Upper lobe of left lung (tissue), 6 donors: ENCODE measurements at regions not wholly inside any gene's neighbourhood (a gene's known extent, or its start where the extent isn't known, plus 50 kb on each side); places are given as distances from the start of the nearest gene placed in this dataset.
A peak's percentile ranks its signal among the peaks of the same experiment; 100 is the strongest.
"Not testable (repeated sequence)": the region's sequence is repeated elsewhere in the genome, so short reads cannot be mapped to it uniquely, and the experiment has no call there.

ENCODE experiments used
- ATAC-seq, 2 donors: fragments of 200-7000 bp; cut with Tn5 transposase; one replicate each; pipeline ENCODE4 v1.9.1; 2022; ENCODE audit warnings: mild to moderate bottlenecking in 2 of 2, moderate library complexity in 2 of 2; ENCODE audit not compliant: low FRiP score in 2 of 2
- DNase-seq, 2 donors: peaks; one replicate each; pipeline ENCODE4 v3.0.0-alpha.2; 2019 to 2020
- H3K27ac ChIP-seq, 4 donors: fragments of 200-600 bp; sonication (generic); one replicate each; pipeline ENCODE4 v1.5.1; 2016 to 2019
- H3K27me3 ChIP-seq, 4 donors: fragments of 200-600 bp; sonication (generic); one replicate each; pipeline ENCODE4 v1.5.1; 2017 to 2019
- H3K36me3 ChIP-seq, 4 donors: fragments of 200-600 bp; sonication (generic); one replicate each; pipeline ENCODE4 v1.5.1; 2016 to 2019
- H3K4me1 ChIP-seq, 4 donors: fragments of 200-600 bp; sonication (generic); one replicate each; pipeline ENCODE4 v1.5.1; 2018 to 2019
- H3K4me3 ChIP-seq, 4 donors: fragments of 200-600 bp; sonication (generic); one replicate each; pipeline ENCODE4 v1.5.1; 2017 to 2019; ENCODE audit warnings: mild to moderate bottlenecking in 2 of 4, moderate library complexity in 1 of 4
- H3K9me3 ChIP-seq, 4 donors: fragments of 200-600 bp; sonication (generic); one replicate each; pipeline ENCODE4 v1.5.1; 2018 to 2019
- EP300 ChIP-seq, 4 donors: sonication (generic); formaldehyde crosslinking; IDR thresholded peaks; one replicate each; pipeline ENCODE4 v1.5.1; 2017; ENCODE audit warnings: antibody characterized with exemption in 4 of 4, control low read depth in 2 of 4
- POLR2A ChIP-seq, 4 donors: fragments of 450-650 bp; IDR thresholded peaks; one replicate each; pipeline ENCODE4 v1.5.1; 2016 to 2017; ENCODE audit warnings: antibody characterized with exemption in 4 of 4, mild to moderate bottlenecking in 2 of 4
- POLR2AphosphoS5 ChIP-seq, 2 donors: sonication (generic); formaldehyde crosslinking; IDR thresholded peaks; one replicate each; pipeline ENCODE4 v1.5.1; 2017; ENCODE audit warnings: antibody characterized with exemption in 2 of 2
- WGBS, 2 donors: methylation state at CpG; one replicate each; pipeline ENCODE4 v1.1.5; 2017 to 2018; 5-methylcytosine and 5-hydroxymethylcytosine counted together
- TF ChIP-seq, protein P1 (sequence below), 6 experiments: fragments of 450-650 bp in 4 of 6; fragments of 200-600 bp in 2 of 6; sonication (generic) in 2 of 6; IDR thresholded peaks; one replicate each; pipeline ENCODE4 v1.5.1; 2016 to 2019; ENCODE audit warnings: antibody characterized with exemption in 6 of 6
- donor health status: DM: no; HTN: no; CAD: no; lungs with moderate emphysema.
- donor health status: DM: no; HTN: yes; CAD: no; lungs with severe emphysema.

DNA sequence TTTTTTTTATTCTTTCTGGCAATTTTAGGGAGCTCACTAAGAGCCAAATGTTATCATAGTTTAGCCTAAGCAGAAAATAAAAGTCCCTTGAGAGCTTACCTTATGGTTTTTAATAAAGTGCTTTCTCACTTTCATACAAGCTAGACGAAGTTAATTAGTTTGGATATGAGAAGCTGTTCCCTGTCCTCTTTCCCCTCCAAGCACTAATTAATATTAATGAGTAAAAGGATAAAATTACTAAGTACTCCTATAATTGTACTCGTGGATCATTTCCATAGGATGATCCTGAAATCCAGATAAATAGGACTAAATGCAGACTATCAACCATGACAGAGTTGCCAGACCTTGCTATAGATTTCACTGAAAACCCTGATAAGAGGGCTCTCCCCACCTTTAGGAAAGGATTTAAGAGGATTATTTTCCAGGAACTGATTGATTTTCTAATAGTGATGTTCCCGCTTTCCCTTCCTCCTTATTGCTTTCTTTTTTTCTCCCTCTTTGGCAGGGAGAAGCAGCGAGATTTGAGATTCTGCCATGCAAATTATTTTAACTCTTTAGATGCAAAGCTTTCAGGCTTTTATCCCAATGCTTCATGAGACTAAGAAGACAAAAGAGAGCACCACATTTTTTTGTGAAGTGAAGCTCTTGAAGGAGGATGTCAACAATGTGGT lies 58.3 kb upstream of the HECW1 start:
- H3K9me3 ChIP-seq: no peaks in the 10 kb centered on the region
- no peak overlapping the region for H3K27ac ChIP-seq
- ATAC-seq (no peak), DNase-seq (no peak)
- H3K27me3 ChIP-seq: no peaks in the 10 kb centered on the region
- no peaks in the 10 kb centered on the region for H3K4me1 ChIP-seq
- H3K4me3 ChIP-seq: no peak overlapping the region
- TF ChIP-seq POLR2A (IDR thresholded peaks at IDR 0.05): no peak
- TF ChIP-seq, protein P1, sequence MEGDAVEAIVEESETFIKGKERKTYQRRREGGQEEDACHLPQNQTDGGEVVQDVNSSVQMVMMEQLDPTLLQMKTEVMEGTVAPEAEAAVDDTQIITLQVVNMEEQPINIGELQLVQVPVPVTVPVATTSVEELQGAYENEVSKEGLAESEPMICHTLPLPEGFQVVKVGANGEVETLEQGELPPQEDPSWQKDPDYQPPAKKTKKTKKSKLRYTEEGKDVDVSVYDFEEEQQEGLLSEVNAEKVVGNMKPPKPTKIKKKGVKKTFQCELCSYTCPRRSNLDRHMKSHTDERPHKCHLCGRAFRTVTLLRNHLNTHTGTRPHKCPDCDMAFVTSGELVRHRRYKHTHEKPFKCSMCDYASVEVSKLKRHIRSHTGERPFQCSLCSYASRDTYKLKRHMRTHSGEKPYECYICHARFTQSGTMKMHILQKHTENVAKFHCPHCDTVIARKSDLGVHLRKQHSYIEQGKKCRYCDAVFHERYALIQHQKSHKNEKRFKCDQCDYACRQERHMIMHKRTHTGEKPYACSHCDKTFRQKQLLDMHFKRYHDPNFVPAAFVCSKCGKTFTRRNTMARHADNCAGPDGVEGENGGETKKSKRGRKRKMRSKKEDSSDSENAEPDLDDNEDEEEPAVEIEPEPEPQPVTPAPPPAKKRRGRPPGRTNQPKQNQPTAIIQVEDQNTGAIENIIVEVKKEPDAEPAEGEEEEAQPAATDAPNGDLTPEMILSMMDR (IDR thresholded peaks at IDR 0.05): no peak
- TF ChIP-seq POLR2AphosphoS5 (IDR thresholded peaks at IDR 0.05): no peak
- H3K36me3 ChIP-seq: no peaks in the 10 kb centered on the region
- WGBS, 2 donors: 51 to 57% methylated on average over 4 of the region's 4 CpGs

DNA sequence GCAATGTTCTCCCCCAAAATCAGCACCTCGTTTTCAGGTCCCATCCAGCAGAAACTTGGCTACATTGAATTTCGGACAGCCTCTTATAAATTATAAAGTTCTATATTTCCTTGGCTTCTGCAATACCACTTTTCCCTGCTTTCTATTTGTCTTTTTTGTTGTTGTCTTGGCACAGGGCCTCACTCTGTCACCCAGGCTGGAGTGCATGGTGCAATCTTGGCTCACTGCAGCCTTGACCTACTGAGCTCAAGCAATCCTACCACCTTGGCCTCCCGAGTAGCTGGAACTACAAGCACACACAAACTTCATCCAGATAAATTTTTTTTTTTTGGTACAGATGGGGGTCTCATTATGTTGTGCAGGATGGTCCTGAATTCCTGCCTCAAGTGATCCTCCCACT lies 55.3 kb upstream of the HECW1 start:
- TF ChIP-seq POLR2AphosphoS5 (IDR thresholded peaks at IDR 0.05): no peak
- no peak for TF ChIP-seq EP300 (IDR thresholded peaks at IDR 0.05)
- TF ChIP-seq, protein P1 (IDR thresholded peaks at IDR 0.05): no peak
- TF ChIP-seq POLR2A (IDR thresholded peaks at IDR 0.05): no peak
- WGBS, 2 donors: 69 to 77% methylated on average over 3 of the region's 3 CpGs
- DNase-seq (no peak), ATAC-seq (no peak)
- H3K36me3 ChIP-seq: no peaks in the 10 kb centered on the region
- H3K4me3 ChIP-seq: no peak overlapping the region
- no peaks in the 10 kb centered on the region for H3K27me3 ChIP-seq
- no peak overlapping the region for H3K27ac ChIP-seq
- no peaks in the 10 kb centered on the region for H3K4me1 ChIP-seq
- no peaks in the 10 kb centered on the region for H3K9me3 ChIP-seq

DNA sequence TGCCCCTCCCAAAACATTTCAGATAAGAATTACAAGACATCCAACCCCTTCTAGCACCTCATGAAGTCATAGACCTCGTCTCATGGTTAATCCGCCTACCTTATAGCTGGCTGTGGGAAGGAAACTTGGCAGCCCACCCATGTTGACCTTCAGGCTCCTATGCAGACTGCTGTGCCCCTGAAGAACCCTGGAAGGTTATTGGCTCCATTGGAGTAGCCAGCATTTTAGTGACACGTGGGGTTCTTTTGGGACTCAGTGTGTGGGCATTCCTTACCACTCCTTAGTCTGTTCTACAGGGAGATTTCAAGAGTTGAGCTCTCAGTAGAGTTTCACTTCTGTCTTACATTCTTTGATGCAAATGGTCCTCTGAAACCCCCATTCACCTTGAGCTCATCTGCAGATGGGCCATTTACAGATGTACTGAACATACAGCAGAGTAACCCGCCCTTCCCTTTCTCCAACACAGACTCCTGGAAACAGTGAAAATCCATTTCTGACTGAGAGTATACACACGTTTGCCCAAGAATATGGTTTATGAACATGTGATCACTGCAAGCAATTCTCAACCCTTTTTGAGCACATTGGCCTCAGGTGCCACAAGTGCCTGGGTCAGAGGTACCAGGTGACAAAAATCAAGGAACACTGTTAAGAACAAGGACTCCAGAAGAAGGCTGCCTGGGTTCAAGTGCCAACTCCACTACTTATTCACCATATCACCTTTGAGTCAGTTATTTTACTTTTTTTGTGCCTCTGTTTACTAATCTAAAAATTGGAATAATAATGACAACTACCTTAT lies 54.0 kb upstream of the HECW1 start:
- TF ChIP-seq, protein P1 (IDR thresholded peaks at IDR 0.05): no peak
- TF ChIP-seq EP300 (IDR thresholded peaks at IDR 0.05) (no peak), POLR2AphosphoS5 (IDR thresholded peaks at IDR 0.05) (no peak), POLR2A (IDR thresholded peaks at IDR 0.05) (no peak)
- no peak for DNase-seq
- Histone ChIP-seq H3K4me1 (no peaks in the 10 kb centered on the region), H3K9me3 (no peaks in the 10 kb centered on the region), H3K27me3 (no peaks in the 10 kb centered on the region), H3K27ac (no peak overlapping the region), H3K36me3 (no peaks in the 10 kb centered on the region), H3K4me3 (no peak overlapping the region)
- WGBS, 2 donors: 82 to 83% methylated on average over 5 of the region's 5 CpGs
- no peak for ATAC-seq

DNA sequence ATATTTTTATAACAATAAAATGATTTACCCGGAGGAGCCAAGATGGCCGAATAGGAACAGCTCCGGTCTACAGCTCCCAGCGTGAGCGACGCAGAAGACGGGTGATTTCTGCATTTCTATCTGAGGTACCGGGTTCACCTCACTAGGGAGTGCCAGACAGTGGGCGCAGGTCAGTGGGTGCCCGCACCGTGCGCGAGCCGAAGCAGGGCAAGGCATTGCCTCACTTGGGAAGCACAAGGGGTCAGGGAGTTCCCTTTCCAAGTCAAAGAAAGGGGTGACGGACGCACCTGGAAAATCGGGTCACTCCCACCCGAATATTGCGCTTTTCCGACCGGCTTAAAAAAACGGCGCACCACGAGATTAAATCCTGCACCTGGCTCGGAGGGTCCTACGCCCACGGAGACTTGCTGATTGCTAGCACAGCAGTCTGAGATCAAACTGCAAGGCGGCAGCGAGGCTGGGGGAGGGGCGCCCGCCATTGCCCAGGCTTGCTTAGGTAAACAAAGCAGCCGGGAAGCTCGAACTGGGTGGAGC lies 53.3 kb upstream of the HECW1 start:
- 79% methylated on average over 21 to 29 of the region's 33 CpGs for WGBS, 2 donors
- not testable (repeated sequence) for H3K4me3 ChIP-seq, H3K27me3 ChIP-seq, H3K9me3 ChIP-seq, H3K4me1 ChIP-seq, H3K36me3 ChIP-seq, H3K27ac ChIP-seq, ATAC-seq
- DNase-seq: peak in 1 of 2 donors; percentile 41
